GM19397 (cell line): ENCODE measurements at regions not wholly inside any gene's neighbourhood (a gene's known extent, or its start where the extent isn't known, plus 50 kb on each side); places are given as distances from the start of the nearest gene placed in this dataset.

Source experiments
- ATAC-seq: cut with Tn5 transposase; IDR thresholded peaks from one replicate; pipeline ENCODE4 v1.9.1; 2021; ENCODE audit warnings: mild to moderate bottlenecking, moderate library complexity; ENCODE audit not compliant: unreplicated experiment

- no peak for ATAC-seq
Measured at GRCh38 chrX:9311421-9312160, 153.3 kb upstream of the TBL1X start.

GRCh38 chrX:9312922-9313867 is 151.7 kb upstream of the TBL1X start:
- no peak for ATAC-seq

GRCh38 chrX:9315086-9315485 is 149.8 kb upstream of the TBL1X start:
- no peak for ATAC-seq

- no peak for ATAC-seq
Measured at GRCh38 chrX:9316096-9316495, 148.8 kb upstream of the TBL1X start.

GRCh38 chrX:9317176-9317575 is 147.7 kb upstream of the TBL1X start:
- ATAC-seq, result no peak

GRCh38 chrX:9318213-9318612 is 146.6 kb upstream of the TBL1X start:
- ATAC-seq, result no peak

- no peak for ATAC-seq
Measured at GRCh38 chrX:9318766-9319165, 146.1 kb upstream of the TBL1X start.

- no peak for ATAC-seq
Measured at GRCh38 chrX:9320940-9321339, 143.9 kb upstream of the TBL1X start.

- ATAC-seq, result no peak
Measured at GRCh38 chrX:9324676-9325075, 140.2 kb upstream of the TBL1X start.

GRCh38 chrX:9326369-9326768 is 138.5 kb upstream of the TBL1X start:
- ATAC-seq, result no peak

- no peak for ATAC-seq
Measured at GRCh38 chrX:9327086-9327746, 137.6 kb upstream of the TBL1X start.

GRCh38 chrX:9327747-9328145 is 137.1 kb upstream of the TBL1X start:
- ATAC-seq, result no peak

GRCh38 chrX:9329056-9329455 is 135.8 kb upstream of the TBL1X start:
- no peak for ATAC-seq

- no peak for ATAC-seq
Measured at GRCh38 chrX:9330249-9330982, 134.4 kb upstream of the TBL1X start.

- no peak for ATAC-seq
Measured at GRCh38 chrX:9333873-9334560, 130.8 kb upstream of the TBL1X start.

GRCh38 chrX:9335251-9335650 is 129.6 kb upstream of the TBL1X start:
- ATAC-seq, result no peak

GRCh38 chrX:9336456-9336855 is 128.4 kb upstream of the TBL1X start:
- ATAC-seq, result no peak

GRCh38 chrX:9337046-9337445 is 127.8 kb upstream of the TBL1X start:
- no peak for ATAC-seq

- no peak for ATAC-seq
Measured at GRCh38 chrX:9338986-9339385, 125.9 kb upstream of the TBL1X start.
